ENCODE measurements at regions not wholly inside any gene's neighbourhood (a gene's known extent, or its start where the extent isn't known, plus 50 kb on each side); places are given as distances from the start of the nearest gene placed in this dataset.

DNA sequence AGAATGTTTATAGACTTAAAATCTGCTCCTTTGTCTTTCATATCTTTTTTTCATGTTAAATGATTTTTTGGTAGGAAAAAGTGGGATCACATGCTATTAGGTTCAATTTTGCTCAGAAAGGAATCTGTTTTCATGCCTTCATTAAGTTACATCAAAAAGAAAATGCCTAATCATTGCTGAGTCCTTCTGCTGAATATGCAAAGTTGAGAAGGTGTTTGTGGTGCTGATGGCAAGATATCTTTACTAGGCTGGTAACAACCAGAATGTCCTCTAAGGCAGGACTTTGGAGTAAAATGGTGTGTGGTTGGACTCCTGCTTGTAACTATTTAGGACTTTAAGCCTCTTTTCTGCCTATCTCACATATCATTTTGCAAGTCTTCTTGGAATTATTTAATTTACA is 88.3 kb downstream of the TRIB2 start:
- TF ChIP-seq, protein P1, sequence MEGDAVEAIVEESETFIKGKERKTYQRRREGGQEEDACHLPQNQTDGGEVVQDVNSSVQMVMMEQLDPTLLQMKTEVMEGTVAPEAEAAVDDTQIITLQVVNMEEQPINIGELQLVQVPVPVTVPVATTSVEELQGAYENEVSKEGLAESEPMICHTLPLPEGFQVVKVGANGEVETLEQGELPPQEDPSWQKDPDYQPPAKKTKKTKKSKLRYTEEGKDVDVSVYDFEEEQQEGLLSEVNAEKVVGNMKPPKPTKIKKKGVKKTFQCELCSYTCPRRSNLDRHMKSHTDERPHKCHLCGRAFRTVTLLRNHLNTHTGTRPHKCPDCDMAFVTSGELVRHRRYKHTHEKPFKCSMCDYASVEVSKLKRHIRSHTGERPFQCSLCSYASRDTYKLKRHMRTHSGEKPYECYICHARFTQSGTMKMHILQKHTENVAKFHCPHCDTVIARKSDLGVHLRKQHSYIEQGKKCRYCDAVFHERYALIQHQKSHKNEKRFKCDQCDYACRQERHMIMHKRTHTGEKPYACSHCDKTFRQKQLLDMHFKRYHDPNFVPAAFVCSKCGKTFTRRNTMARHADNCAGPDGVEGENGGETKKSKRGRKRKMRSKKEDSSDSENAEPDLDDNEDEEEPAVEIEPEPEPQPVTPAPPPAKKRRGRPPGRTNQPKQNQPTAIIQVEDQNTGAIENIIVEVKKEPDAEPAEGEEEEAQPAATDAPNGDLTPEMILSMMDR (IDR thresholded peaks at IDR 0.05) = no peak
- no peak for TF ChIP-seq POLR2A (IDR thresholded peaks at IDR 0.05)

Measured in heart left ventricle (tissue), 13 donors.